ENCODE measurements at regions not wholly inside any gene's neighbourhood (a gene's known extent, or its start where the extent isn't known, plus 50 kb on each side); places are given as distances from the start of the nearest gene placed in this dataset.

- TF ChIP-seq CTCF (IDR thresholded peaks at IDR 0.05; ENCODE audit: insufficient read depth, low read length, poor library complexity, severe bottlenecking) = no peak
- no peaks in the 10 kb centered on the region for H3K36me3 ChIP-seq (ENCODE audit: control insufficient read depth, insufficient read depth, low read length)
- DNase-seq (ENCODE audit: low read depth) = no peak
- peaks cover 5% of the 10 kb centered on the region for H3K27me3 ChIP-seq (ENCODE audit: control insufficient read depth, insufficient read depth, low read length)
- H3K4me3 ChIP-seq (ENCODE audit: low read depth, low read length) = no peak overlapping the region
Observed at GRCh38 chr16:85394456-85395206, 218.5 kb upstream of the GSE1 start.

- Histone ChIP-seq H3K27me3 (ENCODE audit: control insufficient read depth, insufficient read depth, low read length) (peaks cover under 1% of the 10 kb centered on the region), H3K36me3 (ENCODE audit: control insufficient read depth, insufficient read depth, low read length) (no peaks in the 10 kb centered on the region), H3K4me3 (ENCODE audit: low read depth, low read length) (no peak overlapping the region)
- TF ChIP-seq CTCF (IDR thresholded peaks at IDR 0.05; ENCODE audit: insufficient read depth, low read length, poor library complexity, severe bottlenecking) = no peak
- peak; percentile 91 for DNase-seq (ENCODE audit: low read depth)
Observed at GRCh38 chr16:85395207-85395912, 217.8 kb upstream of the GSE1 start.

GRCh38 chr16:85395913-85396878 lies 216.9 kb upstream of the GSE1 start:
- no peak for TF ChIP-seq CTCF (IDR thresholded peaks at IDR 0.05; ENCODE audit: insufficient read depth, low read length, poor library complexity, severe bottlenecking)
- Histone ChIP-seq H3K4me3 (ENCODE audit: low read depth, low read length) (no peak overlapping the region), H3K27me3 (ENCODE audit: control insufficient read depth, insufficient read depth, low read length) (peaks cover 2% of the 10 kb centered on the region), H3K36me3 (ENCODE audit: control insufficient read depth, insufficient read depth, low read length) (no peaks in the 10 kb centered on the region)
- DNase-seq (ENCODE audit: low read depth) = no peak

- no peak for DNase-seq (ENCODE audit: low read depth)
Observed at GRCh38 chr16:85396879-85397871, 215.9 kb upstream of the GSE1 start.

More at GRCh38 chr16:85396879-85397871, 215.9 kb upstream of the GSE1 start:
- Histone ChIP-seq H3K4me3 (ENCODE audit: low read depth, low read length) (no peak overlapping the region), H3K36me3 (ENCODE audit: control insufficient read depth, insufficient read depth, low read length) (no peaks in the 10 kb centered on the region), H3K27me3 (ENCODE audit: control insufficient read depth, insufficient read depth, low read length) (peaks cover 2% of the 10 kb centered on the region)
- peak; percentile 18 for TF ChIP-seq CTCF (IDR thresholded peaks at IDR 0.05; ENCODE audit: insufficient read depth, low read length, poor library complexity, severe bottlenecking)

Measured in kidney epithelial cell (primary cell).